HL-60 (cell line): ENCODE measurements at regions not wholly inside any gene's neighbourhood (a gene's known extent, or its start where the extent isn't known, plus 50 kb on each side); places are given as distances from the start of the nearest gene placed in this dataset.

Source experiments
- DNase-seq, 2 experiments: peaks; one replicate each; pipeline ENCODE4 v3.0.0-alpha.2; 2010 to 2020; ENCODE audit warnings: low read depth in 1 of 2, low spot score in 1 of 2
- H3K27ac ChIP-seq: fragments of 250-450 bp; sonication (Bioruptor Pico); replicated peaks from 2 replicates; pipeline ENCODE4 v1.5.1; 2020; ENCODE audit warnings: mild to moderate bottlenecking, moderate library complexity
- H3K27me3 ChIP-seq: fragments of 250-450 bp; sonication (Bioruptor Pico); 2 replicates; pipeline ENCODE4 v1.5.1; 2021; ENCODE audit warnings: mild to moderate bottlenecking, moderate library complexity; ENCODE audit not compliant: insufficient read depth, poor library complexity, severe bottlenecking
- H3K4me3 ChIP-seq: replicated peaks from 2 replicates; pipeline ENCODE4 v1.5.1; 2011; ENCODE audit warnings: mild to moderate bottlenecking, control low read depth, low read length; ENCODE audit not compliant: insufficient read depth
- GABPA ChIP-seq: IDR thresholded peaks from 2 replicates; pipeline ENCODE4 v1.6.1; 2012; ENCODE audit warnings: low read depth
- POLR2AphosphoS5 ChIP-seq: IDR thresholded peaks from 2 replicates; pipeline ENCODE4 v1.6.1; 2012; ENCODE audit warnings: low read depth
- SPI1 ChIP-seq: IDR thresholded peaks from 2 replicates; pipeline ENCODE4 v1.6.1; 2012; ENCODE audit warnings: low read depth, mild to moderate bottlenecking, borderline replicate concordance
- TF ChIP-seq, protein P1 (sequence below): IDR thresholded peaks from 2 replicates; pipeline ENCODE4 v1.6.1; 2012; ENCODE audit warnings: low read depth; ENCODE audit not compliant: insufficient replicate concordance
- TF ChIP-seq, protein P2 (sequence below): IDR thresholded peaks from one replicate; pipeline ENCODE4 v1.5.1; 2011; ENCODE audit warnings: low read length, control low read depth, inconsistent platforms; ENCODE audit not compliant: insufficient read depth

DNA sequence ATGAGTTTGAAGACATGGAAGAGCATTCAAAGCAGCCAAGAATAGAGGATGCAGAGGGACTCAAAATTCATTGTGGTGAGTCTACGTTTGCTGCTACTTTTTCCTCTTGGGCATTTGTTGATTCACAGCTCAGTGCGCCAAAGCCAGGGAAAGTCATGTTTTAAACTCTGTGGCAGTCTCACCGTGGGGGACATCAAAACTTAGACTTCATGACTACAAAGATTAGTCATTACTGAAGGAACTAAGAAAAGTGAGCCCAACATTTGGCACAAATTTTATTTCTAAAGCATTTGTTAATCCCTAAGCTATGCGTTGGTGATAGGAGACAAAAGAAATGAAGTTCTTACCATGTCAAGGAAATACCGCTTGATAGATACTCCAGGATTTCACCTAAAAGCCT lies 73.7 kb upstream of the MTAP start:
- no peak overlapping the region for H3K27ac ChIP-seq
- TF ChIP-seq, protein P1, sequence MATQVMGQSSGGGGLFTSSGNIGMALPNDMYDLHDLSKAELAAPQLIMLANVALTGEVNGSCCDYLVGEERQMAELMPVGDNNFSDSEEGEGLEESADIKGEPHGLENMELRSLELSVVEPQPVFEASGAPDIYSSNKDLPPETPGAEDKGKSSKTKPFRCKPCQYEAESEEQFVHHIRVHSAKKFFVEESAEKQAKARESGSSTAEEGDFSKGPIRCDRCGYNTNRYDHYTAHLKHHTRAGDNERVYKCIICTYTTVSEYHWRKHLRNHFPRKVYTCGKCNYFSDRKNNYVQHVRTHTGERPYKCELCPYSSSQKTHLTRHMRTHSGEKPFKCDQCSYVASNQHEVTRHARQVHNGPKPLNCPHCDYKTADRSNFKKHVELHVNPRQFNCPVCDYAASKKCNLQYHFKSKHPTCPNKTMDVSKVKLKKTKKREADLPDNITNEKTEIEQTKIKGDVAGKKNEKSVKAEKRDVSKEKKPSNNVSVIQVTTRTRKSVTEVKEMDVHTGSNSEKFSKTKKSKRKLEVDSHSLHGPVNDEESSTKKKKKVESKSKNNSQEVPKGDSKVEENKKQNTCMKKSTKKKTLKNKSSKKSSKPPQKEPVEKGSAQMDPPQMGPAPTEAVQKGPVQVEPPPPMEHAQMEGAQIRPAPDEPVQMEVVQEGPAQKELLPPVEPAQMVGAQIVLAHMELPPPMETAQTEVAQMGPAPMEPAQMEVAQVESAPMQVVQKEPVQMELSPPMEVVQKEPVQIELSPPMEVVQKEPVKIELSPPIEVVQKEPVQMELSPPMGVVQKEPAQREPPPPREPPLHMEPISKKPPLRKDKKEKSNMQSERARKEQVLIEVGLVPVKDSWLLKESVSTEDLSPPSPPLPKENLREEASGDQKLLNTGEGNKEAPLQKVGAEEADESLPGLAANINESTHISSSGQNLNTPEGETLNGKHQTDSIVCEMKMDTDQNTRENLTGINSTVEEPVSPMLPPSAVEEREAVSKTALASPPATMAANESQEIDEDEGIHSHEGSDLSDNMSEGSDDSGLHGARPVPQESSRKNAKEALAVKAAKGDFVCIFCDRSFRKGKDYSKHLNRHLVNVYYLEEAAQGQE, result no peak
- H3K27me3 ChIP-seq, result no peaks in the 10 kb centered on the region
- no peak for DNase-seq
- H3K4me3 ChIP-seq, result no peak overlapping the region

DNA sequence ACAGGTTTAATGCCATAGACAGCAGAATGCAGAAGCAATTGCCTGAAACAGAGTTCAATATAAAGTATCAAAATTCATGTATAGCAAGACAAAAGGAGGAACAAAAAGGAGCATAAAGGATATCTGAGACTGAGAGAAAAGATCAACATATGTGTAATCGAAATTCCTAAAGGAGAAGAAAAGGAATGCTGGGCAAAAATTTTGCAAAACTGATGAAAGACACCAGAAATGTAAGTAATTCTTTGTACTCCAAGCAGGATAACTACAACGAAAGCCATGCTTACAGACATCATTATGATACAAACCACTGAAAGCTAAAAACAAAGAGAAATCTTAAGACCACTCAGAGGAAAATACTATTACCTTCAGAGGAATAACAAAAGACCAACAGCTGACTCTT lies 72.8 kb upstream of the MTAP start:
- TF ChIP-seq POLR2AphosphoS5, result no peak
- TF ChIP-seq, protein P1, result no peak
- TF ChIP-seq GABPA, result no peak
- no peak for TF ChIP-seq SPI1
- TF ChIP-seq, protein P2, sequence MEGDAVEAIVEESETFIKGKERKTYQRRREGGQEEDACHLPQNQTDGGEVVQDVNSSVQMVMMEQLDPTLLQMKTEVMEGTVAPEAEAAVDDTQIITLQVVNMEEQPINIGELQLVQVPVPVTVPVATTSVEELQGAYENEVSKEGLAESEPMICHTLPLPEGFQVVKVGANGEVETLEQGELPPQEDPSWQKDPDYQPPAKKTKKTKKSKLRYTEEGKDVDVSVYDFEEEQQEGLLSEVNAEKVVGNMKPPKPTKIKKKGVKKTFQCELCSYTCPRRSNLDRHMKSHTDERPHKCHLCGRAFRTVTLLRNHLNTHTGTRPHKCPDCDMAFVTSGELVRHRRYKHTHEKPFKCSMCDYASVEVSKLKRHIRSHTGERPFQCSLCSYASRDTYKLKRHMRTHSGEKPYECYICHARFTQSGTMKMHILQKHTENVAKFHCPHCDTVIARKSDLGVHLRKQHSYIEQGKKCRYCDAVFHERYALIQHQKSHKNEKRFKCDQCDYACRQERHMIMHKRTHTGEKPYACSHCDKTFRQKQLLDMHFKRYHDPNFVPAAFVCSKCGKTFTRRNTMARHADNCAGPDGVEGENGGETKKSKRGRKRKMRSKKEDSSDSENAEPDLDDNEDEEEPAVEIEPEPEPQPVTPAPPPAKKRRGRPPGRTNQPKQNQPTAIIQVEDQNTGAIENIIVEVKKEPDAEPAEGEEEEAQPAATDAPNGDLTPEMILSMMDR, result no peak
- Histone ChIP-seq H3K27ac (no peak overlapping the region), H3K4me3 (no peak overlapping the region), H3K27me3 (no peaks in the 10 kb centered on the region)
- no peak for DNase-seq

DNA sequence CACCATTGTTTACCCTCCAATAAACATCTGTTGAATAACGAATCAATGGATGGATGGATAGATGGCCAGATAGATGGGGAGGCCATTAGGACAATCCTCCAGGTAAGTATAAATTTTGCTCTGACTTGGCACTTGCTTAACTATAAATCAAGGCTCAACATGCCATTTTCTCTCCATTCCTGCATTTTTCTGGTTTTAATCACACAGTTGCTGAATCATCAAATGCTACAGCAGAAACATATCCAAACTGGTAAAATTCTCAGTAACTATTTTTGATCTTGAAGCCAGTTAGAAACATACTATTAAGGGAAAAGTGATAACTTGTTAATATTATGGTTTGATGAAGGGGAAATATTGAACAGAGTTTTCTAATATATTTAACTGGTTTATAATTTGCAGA lies 71.5 kb upstream of the MTAP start:
- Histone ChIP-seq H3K27ac (no peak overlapping the region), H3K27me3 (no peaks in the 10 kb centered on the region), H3K4me3 (no peak overlapping the region)
- DNase-seq, result no peak
- TF ChIP-seq, protein P1, result no peak
- TF ChIP-seq SPI1 (no peak), POLR2AphosphoS5 (no peak)
- TF ChIP-seq, protein P2, result no peak

DNA sequence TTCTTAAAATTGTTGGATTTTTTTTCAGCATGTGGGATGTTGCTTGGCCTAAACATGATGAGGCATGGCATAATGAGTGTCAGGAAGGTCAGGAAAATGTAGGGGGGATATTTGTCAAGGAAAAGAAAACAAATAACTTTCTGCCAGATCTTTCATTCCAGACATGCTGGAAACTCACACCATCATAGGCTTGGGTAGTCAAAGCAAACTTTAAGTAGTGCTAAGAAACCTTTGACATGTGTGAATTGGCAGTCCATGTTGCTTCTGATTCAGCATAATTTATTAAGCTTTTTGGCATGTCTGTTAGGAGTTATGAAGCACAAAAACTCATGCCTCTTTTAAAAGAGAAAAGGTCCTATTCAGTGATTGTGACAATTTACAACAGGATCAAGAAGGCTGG lies 61.3 kb upstream of the MTAP start:
- H3K4me3 ChIP-seq, result no peak overlapping the region
- H3K27me3 ChIP-seq, result no peaks in the 10 kb centered on the region
- TF ChIP-seq SPI1 (no peak), GABPA (no peak), POLR2AphosphoS5 (no peak)
- TF ChIP-seq, protein P1, result no peak
- TF ChIP-seq, protein P2, result no peak
- no peak overlapping the region for H3K27ac ChIP-seq
- no peak for DNase-seq
